Suprapubic skin (tissue), 4 donors: ENCODE measurements at regions not wholly inside any gene's neighbourhood (a gene's known extent, or its start where the extent isn't known, plus 50 kb on each side); places are given as distances from the start of the nearest gene placed in this dataset.

Experiments
- DNase-seq, 2 donors: peaks; one replicate each; pipeline ENCODE4 v3.0.0-alpha.2; 2019; ENCODE audit warnings: low spot score in 2 of 2
- H3K27ac ChIP-seq: fragments of 200-600 bp; sonication (generic); one replicate; pipeline ENCODE4 v1.5.1; 2019
- H3K27me3 ChIP-seq: fragments of 200-600 bp; sonication (generic); one replicate; pipeline ENCODE4 v1.5.1; 2019
- H3K36me3 ChIP-seq: fragments of 200-600 bp; sonication (generic); one replicate; pipeline ENCODE4 v1.5.1; 2019
- H3K4me1 ChIP-seq: fragments of 200-600 bp; sonication (generic); one replicate; pipeline ENCODE4 v1.5.1; 2019
- H3K4me3 ChIP-seq: fragments of 200-600 bp; sonication (generic); one replicate; pipeline ENCODE4 v1.5.1; 2019; ENCODE audit warnings: mild to moderate bottlenecking
- H3K9me3 ChIP-seq: fragments of 200-600 bp; sonication (generic); one replicate; pipeline ENCODE4 v1.5.1; 2019
- EP300 ChIP-seq: sonication (generic); formaldehyde crosslinking; IDR thresholded peaks from one replicate; pipeline ENCODE4 v1.6.1; 2017; ENCODE audit warnings: antibody characterized with exemption
- POLR2A ChIP-seq, 2 donors: fragments of 450-650 bp; IDR thresholded peaks; one replicate each; pipeline ENCODE4 v1.6.1; 2017; ENCODE audit warnings: antibody characterized with exemption in 2 of 2, mild to moderate bottlenecking in 2 of 2, moderate library complexity in 2 of 2
- POLR2AphosphoS5 ChIP-seq, 3 donors: sonication (generic); formaldehyde crosslinking; IDR thresholded peaks; one replicate each; pipeline ENCODE4 v1.6.1; 2017; ENCODE audit warnings: antibody characterized with exemption in 3 of 3
- WGBS: methylation state at CpG from one replicate; pipeline ENCODE4 v1.1.5; 2018; 5-methylcytosine and 5-hydroxymethylcytosine counted together
- TF ChIP-seq, protein P1 (sequence below), 2 donors: fragments of 200-600 bp in 1 of 2; fragments of 450-650 bp in 1 of 2; sonication (generic) in 1 of 2; IDR thresholded peaks; one replicate each; pipeline ENCODE4 v1.5.1; 2016 to 2019; ENCODE audit warnings: antibody characterized with exemption in 2 of 2, mild to moderate bottlenecking in 1 of 2, moderate library complexity in 1 of 2

- H3K27me3 ChIP-seq = no peaks in the 10 kb centered on the region
- no peak for DNase-seq
- no peak overlapping the region for H3K27ac ChIP-seq
- no peaks in the 10 kb centered on the region for H3K9me3 ChIP-seq
- H3K4me1 ChIP-seq = no peaks in the 10 kb centered on the region
- H3K4me3 ChIP-seq = no peak overlapping the region
- TF ChIP-seq EP300 = no peak
- no peak for TF ChIP-seq POLR2A (IDR thresholded peaks at IDR 0.05)
- TF ChIP-seq, protein P1, sequence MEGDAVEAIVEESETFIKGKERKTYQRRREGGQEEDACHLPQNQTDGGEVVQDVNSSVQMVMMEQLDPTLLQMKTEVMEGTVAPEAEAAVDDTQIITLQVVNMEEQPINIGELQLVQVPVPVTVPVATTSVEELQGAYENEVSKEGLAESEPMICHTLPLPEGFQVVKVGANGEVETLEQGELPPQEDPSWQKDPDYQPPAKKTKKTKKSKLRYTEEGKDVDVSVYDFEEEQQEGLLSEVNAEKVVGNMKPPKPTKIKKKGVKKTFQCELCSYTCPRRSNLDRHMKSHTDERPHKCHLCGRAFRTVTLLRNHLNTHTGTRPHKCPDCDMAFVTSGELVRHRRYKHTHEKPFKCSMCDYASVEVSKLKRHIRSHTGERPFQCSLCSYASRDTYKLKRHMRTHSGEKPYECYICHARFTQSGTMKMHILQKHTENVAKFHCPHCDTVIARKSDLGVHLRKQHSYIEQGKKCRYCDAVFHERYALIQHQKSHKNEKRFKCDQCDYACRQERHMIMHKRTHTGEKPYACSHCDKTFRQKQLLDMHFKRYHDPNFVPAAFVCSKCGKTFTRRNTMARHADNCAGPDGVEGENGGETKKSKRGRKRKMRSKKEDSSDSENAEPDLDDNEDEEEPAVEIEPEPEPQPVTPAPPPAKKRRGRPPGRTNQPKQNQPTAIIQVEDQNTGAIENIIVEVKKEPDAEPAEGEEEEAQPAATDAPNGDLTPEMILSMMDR (IDR thresholded peaks at IDR 0.05) = no peak
- no peak for TF ChIP-seq POLR2AphosphoS5 (IDR thresholded peaks at IDR 0.05)
- no peaks in the 10 kb centered on the region for H3K36me3 ChIP-seq
- WGBS = 76% methylated on average over 3 of the region's 3 CpGs
Measured at GRCh38 chr5:165139262-165139661, 1633.8 kb downstream of the MAT2B start.

GRCh38 chr5:165139721-165140120, 1634.3 kb downstream of the MAT2B start:
- Histone ChIP-seq H3K4me3 (no peak overlapping the region), H3K9me3 (no peaks in the 10 kb centered on the region), H3K4me1 (no peaks in the 10 kb centered on the region), H3K27ac (no peak overlapping the region), H3K36me3 (no peaks in the 10 kb centered on the region), H3K27me3 (no peaks in the 10 kb centered on the region)
- 74% methylated on average over 3 of the region's 3 CpGs for WGBS
- no peak for DNase-seq
- TF ChIP-seq, protein P1 (IDR thresholded peaks at IDR 0.05) = no peak
- TF ChIP-seq EP300 (no peak), POLR2A (IDR thresholded peaks at IDR 0.05) (no peak), POLR2AphosphoS5 (IDR thresholded peaks at IDR 0.05) (no peak)

DNA sequence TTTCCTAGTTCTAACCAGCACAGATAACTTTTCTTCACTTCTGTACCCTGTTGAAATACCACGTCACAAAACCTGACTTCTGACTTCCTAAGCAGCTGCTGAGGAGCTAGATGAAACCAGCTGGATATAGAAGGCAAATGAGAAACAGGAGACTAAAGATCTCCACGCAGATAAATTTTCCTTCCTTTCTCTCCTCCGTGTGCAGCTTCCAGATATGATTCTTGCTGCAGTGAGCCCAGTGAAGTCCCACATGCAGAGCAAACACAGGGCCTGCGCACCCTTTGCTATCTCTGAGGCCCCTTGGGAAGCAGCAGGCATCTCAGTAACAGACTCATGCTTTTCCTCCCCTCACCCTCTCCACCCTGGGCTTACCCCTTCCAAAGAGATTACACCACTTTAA, 1638.3 kb downstream of the MAT2B start:
- no peak overlapping the region for H3K4me3 ChIP-seq
- H3K36me3 ChIP-seq = no peaks in the 10 kb centered on the region
- no peak overlapping the region for H3K27ac ChIP-seq
- no peak for DNase-seq
- TF ChIP-seq EP300 (no peak), POLR2AphosphoS5 (IDR thresholded peaks at IDR 0.05) (no peak), POLR2A (IDR thresholded peaks at IDR 0.05) (no peak)
- TF ChIP-seq, protein P1 (IDR thresholded peaks at IDR 0.05) = no peak
- H3K27me3 ChIP-seq = no peaks in the 10 kb centered on the region
- WGBS = 27% methylated on average over 4 of the region's 4 CpGs
- H3K4me1 ChIP-seq = no peaks in the 10 kb centered on the region
- no peaks in the 10 kb centered on the region for H3K9me3 ChIP-seq

GRCh38 chr5:165149431-165149830, 1644.0 kb downstream of the MAT2B start:
- no peak for DNase-seq
- no peak overlapping the region for H3K4me3 ChIP-seq
- no peaks in the 10 kb centered on the region for H3K27me3 ChIP-seq
- no peaks in the 10 kb centered on the region for H3K4me1 ChIP-seq
- no peak for TF ChIP-seq POLR2A (IDR thresholded peaks at IDR 0.05)
- TF ChIP-seq EP300 = no peak
- TF ChIP-seq, protein P1 (IDR thresholded peaks at IDR 0.05) = no peak
- no peak for TF ChIP-seq POLR2AphosphoS5 (IDR thresholded peaks at IDR 0.05)
- no peaks in the 10 kb centered on the region for H3K9me3 ChIP-seq
- whole genome bisulfite sequencing = 50% methylated on average over 1 of the region's 1 CpG
- H3K36me3 ChIP-seq = no peaks in the 10 kb centered on the region
- no peak overlapping the region for H3K27ac ChIP-seq

- no peak overlapping the region for H3K4me3 ChIP-seq
- H3K27me3 ChIP-seq = no peaks in the 10 kb centered on the region
- no peaks in the 10 kb centered on the region for H3K4me1 ChIP-seq
- H3K27ac ChIP-seq = no peak overlapping the region
- DNase-seq = no peak
- no peaks in the 10 kb centered on the region for H3K36me3 ChIP-seq
- H3K9me3 ChIP-seq = no peaks in the 10 kb centered on the region
- TF ChIP-seq EP300 (no peak), POLR2A (IDR thresholded peaks at IDR 0.05) (no peak), POLR2AphosphoS5 (IDR thresholded peaks at IDR 0.05) (no peak)
- TF ChIP-seq, protein P1 (IDR thresholded peaks at IDR 0.05) = no peak
- 82% methylated on average over 2 of the region's 2 CpGs for WGBS
Measured at GRCh38 chr5:165152058-165152457, 1646.6 kb downstream of the MAT2B start.
